Natural killer cell (primary cell): ENCODE measurements at regions not wholly inside any gene's neighbourhood (a gene's known extent, or its start where the extent isn't known, plus 50 kb on each side); places are given as distances from the start of the nearest gene placed in this dataset.
"Not testable (repeated sequence)": the region's sequence is repeated elsewhere in the genome, so short reads cannot be mapped to it uniquely, and the experiment has no call there.

Source experiments
- ATAC-seq, 3 donors: fragments of 150-1000 bp in 2 of 3; fragments of 200-7000 bp in 1 of 3; cut with Tn5 transposase; 1 replicate in 1 of 3; 2 replicates in 2 of 3; pipeline ENCODE4 v1.10.0; 2021; ENCODE audit warnings: mild to moderate bottlenecking in 2 of 3, moderate library complexity in 2 of 3
- DNase-seq, 2 donors: peaks; one replicate each; pipeline versions ENCODE4 v3.0.0 to v3.0.0-alpha.2; 2013 to 2021; ENCODE audit warnings: mixed read lengths in 1 of 2
- H3K27ac ChIP-seq: one replicate; pipeline ENCODE4 v1.5.1; 2013; ENCODE audit warnings: mild to moderate bottlenecking, low read length
- H3K27me3 ChIP-seq: one replicate; pipeline ENCODE4 v1.6.1; 2013; ENCODE audit warnings: low read length; ENCODE audit not compliant: control insufficient read depth, insufficient read depth
- H3K36me3 ChIP-seq: one replicate; pipeline ENCODE4 v1.6.1; 2013; ENCODE audit warnings: low read length; ENCODE audit not compliant: control insufficient read depth, insufficient read depth
- H3K4me1 ChIP-seq: one replicate; pipeline ENCODE4 v1.6.1; 2013; ENCODE audit warnings: low read length; ENCODE audit not compliant: control insufficient read depth, insufficient read depth
- H3K4me3 ChIP-seq: one replicate; pipeline ENCODE4 v1.5.1; 2013; ENCODE audit warnings: low read length
- H3K9me3 ChIP-seq: one replicate; pipeline ENCODE4 v1.6.1; 2013; ENCODE audit warnings: low read length; ENCODE audit not compliant: control insufficient read depth, insufficient read depth
- H3K27ac Mint-ChIP-seq, 2 donors: one replicate each; pipeline ENCODE4 v1.8.0; 2022; ENCODE audit warnings: mild to moderate bottlenecking in 2 of 2, mixed read lengths in 2 of 2, moderate library complexity in 1 of 2
- H3K27me3 Mint-ChIP-seq, 2 donors: one replicate each; pipeline ENCODE4 v1.8.0; 2022; ENCODE audit warnings: low read depth in 2 of 2, mixed read lengths in 2 of 2
- H3K36me3 Mint-ChIP-seq: one replicate; pipeline ENCODE4 v1.8.0; 2022; ENCODE audit warnings: mixed read lengths
- H3K4me1 Mint-ChIP-seq, 2 donors: one replicate each; pipeline ENCODE4 v1.8.0; 2022; ENCODE audit warnings: mixed read lengths in 2 of 2
- H3K4me3 Mint-ChIP-seq: one replicate; pipeline ENCODE4 v1.8.0; 2022; ENCODE audit warnings: mild to moderate bottlenecking, moderate library complexity, mixed read lengths
- H3K9me3 Mint-ChIP-seq, 2 donors: one replicate each; pipeline ENCODE4 v1.8.0; 2022; ENCODE audit warnings: mixed read lengths in 2 of 2
- CTCF ChIP-seq: fragments of 200-600 bp; IDR thresholded peaks from one replicate; pipeline ENCODE4 v1.8.0; 2022; ENCODE audit warnings: antibody characterized with exemption
- WGBS: methylation state at CpG from one replicate; pipeline ENCODE4 v1.1.7; 2013; ENCODE audit warnings: missing lambda C conversion rate; ENCODE audit not compliant: insufficient coverage; 5-methylcytosine and 5-hydroxymethylcytosine counted together
- intact Hi-C: fragments of 100-400 bp; cut with micrococcal nuclease; formaldehyde crosslinking; loops from one replicate; pipeline ENCODE4 v1.14.2; 2022

- Mint-ChIP-seq H3K27ac (no peak overlapping the region), H3K9me3 (no peaks in the 10 kb centered on the region), H3K4me3 (no peak overlapping the region), H3K4me1 (no peaks in the 10 kb centered on the region), H3K36me3 (no peaks in the 10 kb centered on the region), H3K27me3 (peaks cover 0 to 34% of the 10 kb centered on the region in 2 donors)
- no peaks in the 10 kb centered on the region for H3K36me3 ChIP-seq
- H3K4me1 ChIP-seq = no peaks in the 10 kb centered on the region
- no peaks in the 10 kb centered on the region for H3K27me3 ChIP-seq
- no peak overlapping the region for H3K4me3 ChIP-seq
- ATAC-seq (no peak), DNase-seq (no peak)
- no peak for TF ChIP-seq CTCF
- intact Hi-C loops = no loop called here
- 100% methylated on average over 1 of the region's 2 CpGs for WGBS
- H3K27ac ChIP-seq = no peak overlapping the region
- H3K9me3 ChIP-seq = no peaks in the 10 kb centered on the region
These were observed 370.3 kb upstream of the TPM1 start for GRCh38 chr15:62672268-62672667.

- intact Hi-C loops = no loop called here
- Histone ChIP-seq H3K9me3 (no peaks in the 10 kb centered on the region), H3K27me3 (no peaks in the 10 kb centered on the region), H3K4me3 (no peak overlapping the region), H3K36me3 (no peaks in the 10 kb centered on the region), H3K4me1 (no peaks in the 10 kb centered on the region), H3K27ac (no peak overlapping the region)
- ATAC-seq = no peak
- peaks cover 4 to 19% of the 10 kb centered on the region in 2 donors for H3K27me3 Mint-ChIP-seq
- no peak overlapping the region for H3K27ac Mint-ChIP-seq
- no peak overlapping the region for H3K4me3 Mint-ChIP-seq
- H3K4me1 Mint-ChIP-seq = no peaks in the 10 kb centered on the region
- TF ChIP-seq CTCF = no peak
- no peak for DNase-seq
- H3K9me3 Mint-ChIP-seq = no peaks in the 10 kb centered on the region
- 82% methylated on average over 6 of the region's 6 CpGs for WGBS
- H3K36me3 Mint-ChIP-seq = no peaks in the 10 kb centered on the region
These were observed 365.7 kb upstream of the TPM1 start for GRCh38 chr15:62676891-62677290.

- no peak overlapping the region for H3K27ac Mint-ChIP-seq
- DNase-seq = no peak
- Histone ChIP-seq H3K27ac (no peak overlapping the region), H3K27me3 (no peaks in the 10 kb centered on the region), H3K9me3 (no peaks in the 10 kb centered on the region), H3K4me1 (no peaks in the 10 kb centered on the region), H3K36me3 (no peaks in the 10 kb centered on the region), H3K4me3 (no peak overlapping the region)
- H3K27me3 Mint-ChIP-seq = peaks cover 4 to 12% of the 10 kb centered on the region in 2 donors
- intact Hi-C loops = no loop called here
- H3K4me3 Mint-ChIP-seq = no peak overlapping the region
- WGBS = 93% methylated on average over 4 of the region's 6 CpGs
- no peaks in the 10 kb centered on the region for H3K9me3 Mint-ChIP-seq
- H3K36me3 Mint-ChIP-seq = no peaks in the 10 kb centered on the region
- ATAC-seq = no peak
- H3K4me1 Mint-ChIP-seq = no peaks in the 10 kb centered on the region
- no peak for TF ChIP-seq CTCF
These were observed 360.3 kb upstream of the TPM1 start for GRCh38 chr15:62681939-62682896.

GRCh38 chr15:62683192-62683591 is 359.4 kb upstream of the TPM1 start:
- H3K9me3 ChIP-seq, ATAC-seq: not testable (repeated sequence)

More at GRCh38 chr15:62683192-62683591, 359.4 kb upstream of the TPM1 start:
- H3K4me3 Mint-ChIP-seq, H3K4me3 ChIP-seq, H3K27ac ChIP-seq, H3K4me1 Mint-ChIP-seq, H3K4me1 ChIP-seq, DNase-seq, H3K36me3 ChIP-seq, intact Hi-C loops, H3K36me3 Mint-ChIP-seq, H3K27ac Mint-ChIP-seq, H3K27me3 ChIP-seq, H3K9me3 Mint-ChIP-seq: not testable (repeated sequence)
- WGBS = 87% methylated on average over 6 of the region's 8 CpGs
- H3K27me3 Mint-ChIP-seq = peaks cover 4 to 12% of the 10 kb centered on the region in 2 donors
